HCT116 (cell line): ENCODE measurements at regions not wholly inside any gene's neighbourhood (a gene's known extent, or its start where the extent isn't known, plus 50 kb on each side); places are given as distances from the start of the nearest gene placed in this dataset.

ENCODE experiments used
- ATAC-seq: fragments of 200-7000 bp; cut with Tn5 transposase; 2 replicates; pipeline ENCODE4 v1.9.1; 2020; ENCODE audit warnings: mild to moderate bottlenecking, moderate library complexity
- BruUV-seq: library from RNA; stranded (reverse); fragments of 400-500 nt; replicated peaks from 2 replicates; lab custom pipeline; 2021; lab: Mats Ljungman, UMichigan
- CTCF ChIA-PET: fragments of 300-600 bp; sonication (Branson Sonifier 250); formaldehyde crosslinking; loops from one replicate; lab custom pipeline; 2021; ENCODE audit warnings: antibody characterized with exemption; lab: Charles Lee
- POLR2A ChIA-PET: fragments of 300-600, 350-600 bp; sonication (Branson Sonifier 250); formaldehyde crosslinking; loops from one replicate; lab custom pipeline; 2021; ENCODE audit warnings: antibody characterized with exemption; lab: Charles Lee
- RAD21 ChIA-PET, 2 experiments: fragments of 300-600 bp; sonication (Branson Sonifier 250); formaldehyde crosslinking; loops; one replicate each; lab custom pipeline; 2023; ENCODE audit warnings: low total read pairs in 2 of 2; ENCODE audit not compliant: uncharacterized antibody in 2 of 2, unreplicated experiment in 2 of 2, low non-redundant PET in 1 of 2; lab: Charles Lee
- DNase-seq: peaks from one replicate; pipeline ENCODE4 v3.0.0-alpha.2; 2010; ENCODE audit warnings: low read depth, low spot score
- H2AFZ ChIP-seq: fragments of 200-600 bp; shearing (Covaris generic), sonication (generic); 2 replicates; pipeline ENCODE4 v1.6.1; 2017; ENCODE audit warnings: low read depth, mixed run types, mixed read lengths, antibody characterized with exemption, low read length; ENCODE audit not compliant: poor library complexity, severe bottlenecking
- H3K27ac ChIP-seq: 2 replicates; pipeline ENCODE4 v1.5.1; 2012; ENCODE audit warnings: low read depth, low read length
- H3K27me3 ChIP-seq: fragments of 200-600 bp; sonication (generic); 2 replicates; pipeline ENCODE4 v1.6.1; 2016; ENCODE audit warnings: mixed run types, low read length, mixed read lengths; ENCODE audit not compliant: insufficient read depth
- H3K36me3 ChIP-seq, 2 experiments: fragments of 200-500 bp in 1 of 2; fragments of 200-600 bp in 1 of 2; sonication (Bioruptor generic) in 1 of 2; sonication (generic) in 1 of 2; 2 replicates each; pipeline versions ENCODE4 v1.5.1 to v1.6.1; 2014 to 2016; ENCODE audit warnings: low read length in 2 of 2, inconsistent platforms in 1 of 2, mixed read lengths in 1 of 2, mixed run types in 1 of 2; ENCODE audit not compliant: insufficient read depth in 2 of 2, control insufficient read depth in 1 of 2
- H3K4me1 ChIP-seq, 2 experiments: fragments of 200-600 bp in 1 of 2; sonication (generic) in 1 of 2; 2 replicates each; pipeline versions ENCODE4 v1.5.1 to v1.6.1; 2012 to 2017; ENCODE audit warnings: low read length in 2 of 2, inconsistent platforms in 1 of 2, mild to moderate bottlenecking in 1 of 2, mixed read lengths in 1 of 2, mixed run types in 1 of 2, moderate library complexity in 1 of 2; ENCODE audit not compliant: insufficient read depth in 2 of 2, control insufficient read depth in 1 of 2
- H3K4me2 ChIP-seq: fragments of 200-600 bp; sonication (generic); 2 replicates; pipeline ENCODE4 v1.6.1; 2017; ENCODE audit warnings: mixed run types, low read length, mixed read lengths
- H3K4me3 ChIP-seq, 2 experiments: fragments of 200-600 bp in 1 of 2; sonication (generic) in 1 of 2; replicated peaks in 1 of 2; 2 replicates each; pipeline ENCODE4 v1.5.1; 2011 to 2016; ENCODE audit warnings: low read length in 2 of 2, control low read depth in 1 of 2, low read depth in 1 of 2, mild to moderate bottlenecking in 1 of 2, mixed read lengths in 1 of 2, mixed run types in 1 of 2
- H3K79me2 ChIP-seq: fragments of 200-600 bp; sonication (generic); 2 replicates; pipeline ENCODE4 v1.6.1; 2017; ENCODE audit warnings: mild to moderate bottlenecking, mixed run types, low read length, moderate library complexity, mixed read lengths; ENCODE audit not compliant: insufficient read depth
- H3K9ac ChIP-seq: fragments of 200-600 bp; sonication (generic); 2 replicates; pipeline ENCODE4 v1.6.1; 2016; ENCODE audit warnings: low read length, mixed read lengths
- H3K9me2 ChIP-seq: fragments of 200-600 bp; sonication (generic), shearing (Covaris generic); 2 replicates; pipeline ENCODE4 v1.6.1; 2017; ENCODE audit warnings: mixed run types, mild to moderate bottlenecking, moderate library complexity; ENCODE audit not compliant: insufficient read depth
- H3K9me3 ChIP-seq, 2 experiments: fragments of 200-500 bp in 1 of 2; fragments of 200-600 bp in 1 of 2; sonication (Bioruptor generic) in 1 of 2; sonication (generic) in 1 of 2; 2 replicates each; pipeline ENCODE4 v1.6.1; 2014 to 2017; ENCODE audit warnings: low read length in 2 of 2, mixed read lengths in 2 of 2, inconsistent platforms in 1 of 2, low read depth in 1 of 2, mild to moderate bottlenecking in 1 of 2, mixed run types in 1 of 2, moderate library complexity in 1 of 2; ENCODE audit not compliant: control insufficient read depth in 1 of 2, insufficient read depth in 1 of 2
- H4K20me1 ChIP-seq: fragments of 200-600 bp; sonication (generic), shearing (Covaris generic); 2 replicates; pipeline ENCODE4 v1.6.1; 2017; ENCODE audit warnings: mixed run types, mild to moderate bottlenecking, moderate library complexity; ENCODE audit not compliant: insufficient read depth
- CBX3 ChIP-seq: IDR thresholded peaks from 2 replicates; pipeline ENCODE4 v1.6.1; 2012; ENCODE audit warnings: low read depth
- CTCF ChIP-seq, 3 experiments: fragments of 200-600 bp in 1 of 3; sonication (generic) in 1 of 3; IDR thresholded peaks in 2 of 3; conservative IDR thresholded peaks in 1 of 3; 2 replicates each; pipeline ENCODE4 v1.5.1; 2012 to 2017; ENCODE audit warnings: low read depth in 2 of 3, low read length in 2 of 3, antibody characterized with exemption in 1 of 3, borderline replicate concordance in 1 of 3, control low read depth in 1 of 3, mild to moderate bottlenecking in 1 of 3, mixed read lengths in 1 of 3, mixed run types in 1 of 3, moderate library complexity in 1 of 3; ENCODE audit not compliant: insufficient read depth in 1 of 3
- EZH2 ChIP-seq: fragments of 200-600 bp; sonication (generic); IDR thresholded peaks from 2 replicates; pipeline ENCODE4 v1.6.1; 2017; ENCODE audit warnings: antibody characterized with exemption, mixed run types
- JUND ChIP-seq: IDR thresholded peaks from 2 replicates; pipeline ENCODE4 v1.6.1; 2012
- POLR2AphosphoS5 ChIP-seq: IDR thresholded peaks from 2 replicates; pipeline ENCODE4 v1.6.1; 2011; ENCODE audit warnings: mild to moderate bottlenecking, low read depth, low read length, moderate library complexity
- SRF ChIP-seq: IDR thresholded peaks from 2 replicates; pipeline ENCODE4 v1.6.1; 2012; ENCODE audit warnings: low read depth
- ZFX ChIP-seq: fragments of 450-650 bp; IDR thresholded peaks from 2 replicates; pipeline ENCODE4 v1.6.1; 2017
- ZNF274 ChIP-seq: fragments of 200-500 bp; sonication (Bioruptor generic); IDR thresholded peaks from 2 replicates; pipeline ENCODE4 v1.6.1; 2014; ENCODE audit warnings: mild to moderate bottlenecking, low read depth, low read length, inconsistent platforms
- intact Hi-C: fragments of 100-400 bp; cut with micrococcal nuclease; formaldehyde crosslinking; loops from 2 replicates; pipeline ENCODE4 v1.10.0; 2022
- TF ChIP-seq, protein P1 (sequence below): IDR thresholded peaks from 2 replicates; pipeline ENCODE4 v1.6.1; 2012

DNA sequence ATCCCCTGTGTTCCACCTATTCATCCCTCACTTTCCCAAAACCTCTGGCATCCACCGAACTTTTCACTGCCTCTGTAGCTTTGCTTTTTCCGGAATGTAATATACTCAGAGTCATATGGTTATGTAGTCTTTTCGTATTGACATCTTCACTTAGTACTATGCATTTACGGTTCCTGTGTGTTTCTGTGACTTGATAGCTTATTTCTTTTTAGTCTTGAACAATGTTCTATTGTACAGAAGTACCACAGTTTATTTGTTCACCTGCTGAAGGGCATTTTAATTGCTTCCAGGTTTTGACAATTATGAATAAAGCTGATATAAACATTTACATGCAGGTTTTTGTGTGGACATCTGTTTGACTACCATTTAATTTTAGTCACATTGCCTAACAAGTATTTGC lies 154.7 kb upstream of the DOK6 start:
- POLR2A ChIA-PET: interaction anchor here (0.6 kb wide), 1 partner anchor 393 kb away, joined by 4 read pairs; no protein-coding TSS in a partner anchor
- H3K4me3 ChIP-seq: no peak overlapping the region
- H3K9me3 ChIP-seq: no peaks in the 10 kb centered on the region
- H3K4me2 ChIP-seq: no peak overlapping the region
- RAD21 ChIA-PET: no interaction called here
- H3K27me3 ChIP-seq: no peaks in the 10 kb centered on the region
- no peak overlapping the region for H3K9ac ChIP-seq
- H3K79me2 ChIP-seq: no peaks in the 10 kb centered on the region
- BruUV-seq: no TSS peak
- ATAC-seq (no peak), DNase-seq (no peak)
- CTCF ChIA-PET: no interaction called here
- no peak for TF ChIP-seq CBX3
- TF ChIP-seq ZNF274: no peak
- no peak for TF ChIP-seq EZH2
- no peak for TF ChIP-seq ZFX
- no peak for TF ChIP-seq JUND
- no peak for TF ChIP-seq SRF
- TF ChIP-seq, protein P1, sequence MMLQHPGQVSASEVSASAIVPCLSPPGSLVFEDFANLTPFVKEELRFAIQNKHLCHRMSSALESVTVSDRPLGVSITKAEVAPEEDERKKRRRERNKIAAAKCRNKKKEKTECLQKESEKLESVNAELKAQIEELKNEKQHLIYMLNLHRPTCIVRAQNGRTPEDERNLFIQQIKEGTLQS: no peak
- TF ChIP-seq CTCF (IDR thresholded peaks at IDR 0.05 in 2 of 3, conservative IDR thresholded peaks at IDR 0.05 in 1 of 3; ENCODE audit: borderline replicate concordance in 1 of 3, insufficient read depth in 1 of 3, low read depth in 2 of 3, low read length in 2 of 3): no peak
- TF ChIP-seq POLR2AphosphoS5: no peak
- intact Hi-C loops: no loop called here
- H3K4me1 ChIP-seq: no peaks in the 10 kb centered on the region
- no peaks in the 10 kb centered on the region for H4K20me1 ChIP-seq
- H3K9me2 ChIP-seq: no peaks in the 10 kb centered on the region
- no peak overlapping the region for H3K27ac ChIP-seq
- H2AFZ ChIP-seq: no peak overlapping the region
- H3K36me3 ChIP-seq: no peaks in the 10 kb centered on the region
